Transverse colon (tissue), 4 donors: ENCODE measurements at regions not wholly inside any gene's neighbourhood (a gene's known extent, or its start where the extent isn't known, plus 50 kb on each side); places are given as distances from the start of the nearest gene placed in this dataset.

Experiments
- DNase-seq: peaks from one replicate; pipeline ENCODE4 v3.0.0-alpha.2; 2019
- H3K27ac ChIP-seq, 4 donors: fragments of 200-600 bp; sonication (generic); 2 replicates each; pipeline ENCODE4 v1.5.1; 2016 to 2018; ENCODE audit warnings: inconsistent platforms in 4 of 4
- H3K27me3 ChIP-seq: fragments of 200-600 bp; sonication (generic); 2 replicates; pipeline ENCODE4 v1.5.1; 2017; ENCODE audit warnings: inconsistent platforms
- H3K36me3 ChIP-seq, 4 donors: fragments of 200-600 bp; sonication (generic); 2 replicates each; pipeline ENCODE4 v1.5.1; 2017 to 2019; ENCODE audit warnings: inconsistent platforms in 4 of 4
- H3K4me1 ChIP-seq, 4 donors: fragments of 200-600 bp; sonication (generic); 2 replicates each; pipeline ENCODE4 v1.5.1; 2017 to 2020; ENCODE audit warnings: inconsistent platforms in 4 of 4
- H3K4me3 ChIP-seq, 4 donors: fragments of 200-600 bp; sonication (generic); 1 replicate in 1 of 4; 2 replicates in 3 of 4; pipeline versions ENCODE4 v1.5.1 to v1.6.1; 2017 to 2019; ENCODE audit warnings: inconsistent platforms in 4 of 4
- H3K9me3 ChIP-seq, 2 donors: fragments of 200-600 bp; sonication (generic); 2 replicates each; pipeline ENCODE4 v1.5.1; 2017 to 2019; ENCODE audit warnings: inconsistent platforms in 2 of 2
- CTCF ChIP-seq, 5 experiments: fragments of 200-600 bp in 3 of 5; fragments of 450-650 bp in 2 of 5; sonication (generic) in 3 of 5; IDR thresholded peaks; 1 replicate in 2 of 5; 2 replicates in 3 of 5; pipeline ENCODE4 v1.5.1; 2016 to 2017; ENCODE audit warnings: antibody characterized with exemption in 5 of 5, inconsistent platforms in 3 of 5, mild to moderate bottlenecking in 2 of 5, moderate library complexity in 1 of 5
- EP300 ChIP-seq: sonication (generic); formaldehyde crosslinking; IDR thresholded peaks from one replicate; pipeline ENCODE4 v1.6.1; 2017; ENCODE audit warnings: antibody characterized with exemption, low read depth
- POLR2A ChIP-seq: fragments of 450-650 bp; IDR thresholded peaks from one replicate; pipeline ENCODE4 v1.6.1; 2016; ENCODE audit warnings: antibody characterized with exemption, mild to moderate bottlenecking, moderate library complexity
- POLR2AphosphoS5 ChIP-seq, 3 donors: sonication (generic); formaldehyde crosslinking; IDR thresholded peaks; one replicate each; pipeline ENCODE4 v1.6.1; 2016; ENCODE audit warnings: antibody characterized with exemption in 3 of 3
- WGBS, 2 donors: methylation state at CpG; one replicate each; pipeline ENCODE4 v1.1.5; 2018; ENCODE audit warnings: low coverage in 1 of 2; 5-methylcytosine and 5-hydroxymethylcytosine counted together
- in situ Hi-C, 4 donors: fragments of 200-750 bp; cut with MboI; loops; one replicate each; pipeline versions ENCODE4 v1.15.0 to v1.15.1; 2017; ENCODE audit warnings: low sequenced_read_pairs in 3 of 4, low pct_ligation_motif_present in 1 of 4, low pct_unique_long_range_greater_than_20kb in 1 of 4
- intact Hi-C: fragments of 100-400 bp; cut with DNase I; formaldehyde crosslinking; loops from one replicate; pipeline ENCODE4 v1.15.1; 2023; ENCODE audit warnings: low total_unique reads

DNA sequence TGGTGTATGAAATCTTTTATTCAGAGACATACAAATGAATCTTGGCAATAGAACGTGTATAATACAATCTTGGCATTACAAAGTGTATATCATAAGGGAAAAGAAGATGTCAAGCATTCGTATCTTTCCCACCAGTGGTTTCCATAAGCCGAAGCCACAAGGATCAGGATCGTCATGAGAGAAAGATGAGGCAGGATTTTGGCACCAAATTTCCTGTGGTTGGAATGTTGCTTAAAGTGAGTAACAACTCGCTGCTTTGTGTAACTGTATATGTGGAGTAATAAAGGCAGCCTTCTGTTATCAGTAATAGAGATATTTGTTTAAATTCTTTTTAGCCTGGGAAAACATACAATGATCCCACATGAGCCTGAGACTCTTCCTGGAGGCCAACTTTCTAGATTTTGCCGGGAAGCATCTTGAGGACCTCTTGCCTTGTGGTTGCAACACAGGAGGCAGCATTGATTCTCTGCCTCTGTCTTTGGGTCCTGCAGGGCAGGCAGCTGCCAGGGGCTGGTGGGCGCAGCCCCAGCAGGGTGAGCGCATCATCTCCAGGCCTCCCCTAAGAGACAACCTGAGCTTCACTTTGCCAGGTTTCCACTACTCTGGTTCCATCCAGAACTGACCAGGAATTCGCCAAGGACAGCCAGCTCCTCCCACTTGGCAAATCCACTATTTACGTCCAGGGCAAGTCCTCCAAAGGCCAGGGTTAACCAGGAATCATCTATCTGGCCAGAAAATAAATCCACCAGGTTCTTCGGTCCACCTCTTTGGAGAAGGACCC, 230.9 kb upstream of the SULF2 start:
- H3K4me1 ChIP-seq = no peaks in the 10 kb centered on the region
- H3K9me3 ChIP-seq = peaks cover 0 to 5% of the 10 kb centered on the region in 2 donors
- no peaks in the 10 kb centered on the region for H3K36me3 ChIP-seq
- intact Hi-C loops (no loop called here), in situ Hi-C loops (no loop called here)
- peaks cover 3% of the 10 kb centered on the region for H3K27me3 ChIP-seq
- TF ChIP-seq EP300 (no peak), POLR2AphosphoS5 (IDR thresholded peaks at IDR 0.05) (no peak), POLR2A (no peak), CTCF (IDR thresholded peaks at IDR 0.05) (no peak)
- H3K27ac ChIP-seq = no peak overlapping the region
- DNase-seq = no peak
- WGBS, 2 donors = 50 to 67% methylated on average over 4 to 11 of the region's 11 CpGs
- no peak overlapping the region for H3K4me3 ChIP-seq

- H3K36me3 ChIP-seq = no peaks in the 10 kb centered on the region
- peaks cover 3% of the 10 kb centered on the region for H3K27me3 ChIP-seq
- no peak overlapping the region for H3K4me3 ChIP-seq
- H3K27ac ChIP-seq = no peak overlapping the region
- in situ Hi-C loops = no loop called here
- peaks cover 0 to 5% of the 10 kb centered on the region in 2 donors for H3K9me3 ChIP-seq
- WGBS, 2 donors = 63 to 64% methylated on average over 4 to 8 of the region's 8 CpGs
- TF ChIP-seq CTCF (IDR thresholded peaks at IDR 0.05) (no peak), EP300 (no peak), POLR2AphosphoS5 (IDR thresholded peaks at IDR 0.05) (no peak), POLR2A (no peak)
- no peaks in the 10 kb centered on the region for H3K4me1 ChIP-seq
- DNase-seq = no peak
- intact Hi-C loops = no loop called here
These were observed 230.0 kb upstream of the SULF2 start for GRCh38 chr20:48015141-48015910.

DNA sequence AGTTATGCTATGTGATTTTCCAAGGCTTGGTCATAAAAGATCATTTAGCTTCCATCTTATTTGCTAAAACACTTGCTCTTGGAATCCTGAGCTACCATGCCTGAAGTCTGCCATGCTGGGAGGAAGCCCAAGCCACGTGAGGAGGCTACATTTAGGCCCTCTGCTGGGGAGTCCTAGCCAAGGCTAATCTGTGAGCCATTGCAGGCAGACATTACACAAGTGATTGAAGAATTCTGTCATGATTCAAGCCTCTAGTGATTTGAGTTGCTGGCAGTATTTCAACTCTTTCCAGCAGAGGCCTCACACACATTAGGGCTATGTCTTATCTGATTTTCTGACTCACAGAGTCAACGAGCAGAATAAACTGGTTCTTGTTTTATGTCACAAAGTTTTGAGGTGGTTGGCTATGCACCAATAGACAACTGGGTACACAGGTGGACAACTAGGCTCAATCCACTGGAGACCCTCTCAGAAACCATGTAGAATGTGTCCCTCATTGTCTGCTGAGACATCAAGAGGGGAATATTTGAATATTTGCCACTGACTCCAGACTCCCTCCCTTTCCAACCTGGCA, 227.2 kb upstream of the SULF2 start:
- WGBS, 2 donors = 35% methylated on average over 2 of the region's 2 CpGs; no CpG with 5 or more reads in 1 of the 2 donors
- Histone ChIP-seq H3K27me3 (no peaks in the 10 kb centered on the region), H3K27ac (no peak overlapping the region), H3K4me3 (no peak overlapping the region), H3K9me3 (peaks cover 0 to 5% of the 10 kb centered on the region in 2 donors), H3K36me3 (no peaks in the 10 kb centered on the region), H3K4me1 (no peaks in the 10 kb centered on the region)
- no peak for TF ChIP-seq POLR2AphosphoS5 (IDR thresholded peaks at IDR 0.05)
- in situ Hi-C loops (no loop called here), intact Hi-C loops (no loop called here)
- no peak for DNase-seq

DNA sequence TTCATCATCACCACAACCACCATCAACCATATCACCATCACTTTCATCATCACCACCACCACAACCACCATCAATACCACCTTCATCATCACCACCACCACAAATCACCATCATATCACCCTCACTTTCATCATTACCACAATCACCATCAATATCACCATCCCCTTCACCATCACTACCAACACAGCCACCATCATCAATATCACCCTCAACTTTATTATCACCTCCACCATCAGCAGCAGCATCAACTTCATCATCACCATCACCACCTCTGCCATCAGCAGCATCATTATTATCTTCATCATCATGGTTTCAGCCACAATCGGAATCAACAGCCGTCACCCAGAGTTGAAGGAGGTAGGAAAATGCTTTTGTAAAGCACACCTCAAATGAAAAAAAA, 225.7 kb upstream of the SULF2 start:
- TF ChIP-seq CTCF (IDR thresholded peaks at IDR 0.05) (no peak), EP300 (no peak), POLR2AphosphoS5 (IDR thresholded peaks at IDR 0.05) (no peak), POLR2A (no peak)
- no peaks in the 10 kb centered on the region for H3K27me3 ChIP-seq
- H3K36me3 ChIP-seq = no peaks in the 10 kb centered on the region
- no peak overlapping the region for H3K27ac ChIP-seq
- H3K4me3 ChIP-seq = no peak overlapping the region
- in situ Hi-C loops (no loop called here), intact Hi-C loops (no loop called here)
- H3K9me3 ChIP-seq = peaks cover 0 to 5% of the 10 kb centered on the region in 2 donors
- peaks cover 0 to 3% (median 0%) of the 10 kb centered on the region in 4 donors for H3K4me1 ChIP-seq
- no peak for DNase-seq
- 96 to 97% methylated on average over 2 of the region's 2 CpGs for whole genome bisulfite sequencing, 2 donors
